NB4 (cell line): ENCODE measurements at regions not wholly inside any gene's neighbourhood (a gene's known extent, or its start where the extent isn't known, plus 50 kb on each side); places are given as distances from the start of the nearest gene placed in this dataset.

Experiments used
- DNase-seq: peaks from one replicate; pipeline ENCODE4 v3.0.0; 2010; ENCODE audit warnings: low read depth
- H3K4me3 ChIP-seq: one replicate; pipeline ENCODE4 v1.5.1; 2011; ENCODE audit warnings: mild to moderate bottlenecking, low read depth, low read length, moderate library complexity
- MYC ChIP-seq: IDR thresholded peaks from 2 replicates; pipeline ENCODE4 v1.6.1; 2011; ENCODE audit warnings: low read depth, low read length
- POLR2A ChIP-seq: IDR thresholded peaks from 2 replicates; pipeline ENCODE4 v1.6.1; 2011; ENCODE audit warnings: mild to moderate bottlenecking; ENCODE audit not compliant: insufficient read length; ENCODE audit errors: extremely low read depth
- TF ChIP-seq, protein P1 (sequence below): IDR thresholded peaks from one replicate; pipeline ENCODE4 v1.5.1; 2012; ENCODE audit warnings: low read depth, low read length
- TF ChIP-seq, protein P2 (sequence below): IDR thresholded peaks from 2 replicates; pipeline ENCODE4 v1.6.1; 2011; ENCODE audit warnings: low read depth, low read length

DNA sequence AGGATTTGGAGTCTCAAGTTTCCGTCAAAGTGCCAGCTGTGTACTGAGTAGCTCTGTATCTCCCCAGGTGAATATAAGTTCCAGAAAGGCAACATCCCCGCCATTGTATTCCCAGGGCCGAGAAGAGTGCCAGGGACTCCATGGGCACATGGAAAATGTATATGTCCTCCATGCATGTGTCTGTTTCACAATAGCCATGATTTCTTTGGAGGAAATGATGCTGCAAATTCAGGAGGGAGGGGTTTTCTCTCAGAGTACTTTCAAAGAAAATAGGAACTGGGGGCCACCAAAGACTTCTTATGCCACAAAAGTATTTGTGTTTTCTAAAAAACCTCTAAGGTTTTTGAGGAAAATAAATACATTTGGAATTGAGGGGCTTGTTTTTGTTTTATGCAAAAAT lies 524.6 kb downstream of the BNC2 start:
- DNase-seq, result peak; percentile 53
- TF ChIP-seq, protein P1, sequence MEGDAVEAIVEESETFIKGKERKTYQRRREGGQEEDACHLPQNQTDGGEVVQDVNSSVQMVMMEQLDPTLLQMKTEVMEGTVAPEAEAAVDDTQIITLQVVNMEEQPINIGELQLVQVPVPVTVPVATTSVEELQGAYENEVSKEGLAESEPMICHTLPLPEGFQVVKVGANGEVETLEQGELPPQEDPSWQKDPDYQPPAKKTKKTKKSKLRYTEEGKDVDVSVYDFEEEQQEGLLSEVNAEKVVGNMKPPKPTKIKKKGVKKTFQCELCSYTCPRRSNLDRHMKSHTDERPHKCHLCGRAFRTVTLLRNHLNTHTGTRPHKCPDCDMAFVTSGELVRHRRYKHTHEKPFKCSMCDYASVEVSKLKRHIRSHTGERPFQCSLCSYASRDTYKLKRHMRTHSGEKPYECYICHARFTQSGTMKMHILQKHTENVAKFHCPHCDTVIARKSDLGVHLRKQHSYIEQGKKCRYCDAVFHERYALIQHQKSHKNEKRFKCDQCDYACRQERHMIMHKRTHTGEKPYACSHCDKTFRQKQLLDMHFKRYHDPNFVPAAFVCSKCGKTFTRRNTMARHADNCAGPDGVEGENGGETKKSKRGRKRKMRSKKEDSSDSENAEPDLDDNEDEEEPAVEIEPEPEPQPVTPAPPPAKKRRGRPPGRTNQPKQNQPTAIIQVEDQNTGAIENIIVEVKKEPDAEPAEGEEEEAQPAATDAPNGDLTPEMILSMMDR, result no peak
- peak; percentile 60; the same call in 1 of the 2 replicates for TF ChIP-seq MYC
- TF ChIP-seq, protein P2, sequence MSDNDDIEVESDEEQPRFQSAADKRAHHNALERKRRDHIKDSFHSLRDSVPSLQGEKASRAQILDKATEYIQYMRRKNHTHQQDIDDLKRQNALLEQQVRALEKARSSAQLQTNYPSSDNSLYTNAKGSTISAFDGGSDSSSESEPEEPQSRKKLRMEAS, result no peak
- no peak overlapping the region for H3K4me3 ChIP-seq

DNA sequence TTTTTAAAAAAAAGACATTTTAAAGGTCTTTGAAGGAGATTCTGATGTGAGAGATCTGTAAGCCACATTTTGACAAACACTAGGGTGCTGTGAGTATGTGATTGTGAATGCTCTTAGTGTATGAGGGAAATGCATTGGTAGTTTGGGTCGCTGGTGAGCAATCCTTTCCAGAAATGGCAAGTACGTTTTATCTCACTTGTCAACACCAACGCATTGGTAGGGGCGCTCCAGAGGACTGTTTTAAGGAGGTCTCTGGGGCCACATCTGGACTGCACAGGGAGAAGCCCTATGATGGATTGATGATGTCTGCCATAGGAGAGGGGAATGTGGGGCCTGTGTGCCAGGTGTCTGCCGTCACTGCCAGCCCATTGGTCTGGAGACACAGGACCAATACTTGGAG lies 522.6 kb downstream of the BNC2 start:
- no peak overlapping the region for H3K4me3 ChIP-seq
- TF ChIP-seq, protein P2, result no peak
- TF ChIP-seq POLR2A (no peak), MYC (no peak)
- TF ChIP-seq, protein P1, result no peak
- DNase-seq, result no peak

DNA sequence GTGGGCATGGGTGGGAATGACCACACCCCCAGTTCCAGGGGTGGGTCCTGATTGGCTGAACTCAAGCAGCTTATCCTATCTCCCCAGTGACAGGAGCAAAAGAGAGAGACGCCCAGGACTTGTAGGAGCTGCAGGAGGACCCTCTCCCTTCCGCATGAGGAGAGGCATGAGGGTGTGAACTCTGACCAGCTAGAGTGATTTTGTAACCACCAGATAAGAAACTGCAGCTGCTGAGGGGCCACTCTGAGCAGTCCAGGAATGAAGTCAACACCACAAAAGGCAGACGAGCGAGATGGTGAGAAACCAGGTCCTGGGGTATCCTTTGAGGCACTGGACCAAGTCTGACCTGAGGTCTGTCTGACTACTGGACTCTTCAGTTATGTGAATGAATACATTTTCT lies 521.9 kb downstream of the BNC2 start:
- TF ChIP-seq, protein P1, result no peak
- TF ChIP-seq POLR2A (no peak), MYC (no peak)
- TF ChIP-seq, protein P2, result no peak
- no peak overlapping the region for H3K4me3 ChIP-seq
- DNase-seq, result no peak

DNA sequence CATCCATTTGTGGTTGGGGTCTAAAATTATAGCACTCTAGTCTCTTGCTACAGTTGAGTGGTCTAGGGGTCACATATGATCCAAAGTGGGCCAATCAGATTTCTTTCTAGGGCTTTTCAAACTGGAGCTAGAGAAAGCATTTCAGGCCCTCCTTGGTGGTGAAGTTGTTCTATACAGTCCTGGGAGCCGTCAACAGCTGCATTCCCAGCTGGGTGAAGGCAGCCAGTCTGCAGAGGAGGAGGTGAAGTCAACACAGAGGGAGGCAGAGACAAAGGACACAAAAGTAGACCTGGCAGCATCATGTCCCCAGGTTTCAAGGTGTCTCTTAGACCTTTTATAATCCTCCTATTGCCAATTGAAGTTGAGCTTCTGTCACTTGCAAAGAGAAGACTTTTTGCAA lies 518.2 kb downstream of the BNC2 start:
- no peak for TF ChIP-seq POLR2A
- TF ChIP-seq MYC, result no peak
- TF ChIP-seq, protein P1, result no peak
- TF ChIP-seq, protein P2, result no peak
- DNase-seq, result no peak

DNA sequence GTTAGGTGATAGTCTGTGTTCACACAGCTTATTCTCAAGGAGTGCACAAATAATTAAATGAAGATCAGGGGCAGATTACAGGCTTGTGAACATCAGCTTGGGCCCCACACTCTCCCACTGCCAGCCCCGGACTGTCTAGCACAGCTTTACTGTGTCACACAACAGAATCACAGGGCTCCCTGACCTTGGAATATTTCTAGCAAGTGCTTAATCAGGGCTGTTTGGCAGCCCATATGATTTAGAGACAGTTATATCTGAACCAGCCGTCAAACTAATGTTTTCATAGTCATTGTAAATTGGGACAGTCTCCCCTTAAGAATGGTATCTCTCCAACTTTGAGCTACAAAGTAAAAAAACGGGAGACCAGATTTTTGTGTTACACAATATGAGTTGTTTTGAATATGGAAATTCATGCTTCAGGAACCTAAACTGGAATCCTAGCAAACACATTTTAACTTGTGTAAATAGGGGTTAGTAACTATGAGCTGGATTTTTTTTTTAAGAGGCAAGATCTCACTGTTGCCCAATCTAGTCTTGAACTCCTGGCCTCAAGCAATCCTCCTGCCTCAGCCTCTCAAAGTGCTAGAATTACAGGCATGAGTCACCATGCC lies 517.6 kb downstream of the BNC2 start:
- H3K4me3 ChIP-seq, result no peak overlapping the region
- DNase-seq, result no peak
- TF ChIP-seq, protein P1, result no peak
- no peak for TF ChIP-seq MYC
- TF ChIP-seq, protein P2, result no peak
- TF ChIP-seq POLR2A, result no peak

More for the DNA sequence above, 518.2 kb downstream of the BNC2 start:
- no peak overlapping the region for H3K4me3 ChIP-seq
